ENCODE measurements at regions not wholly inside any gene's neighbourhood (a gene's known extent, or its start where the extent isn't known, plus 50 kb on each side); places are given as distances from the start of the nearest gene placed in this dataset.

- TF ChIP-seq CTCF (IDR thresholded peaks at IDR 0.05) = no peak
- DNase-seq (ENCODE audit: low spot score) = no peak
- ATAC-seq (ENCODE audit: low FRiP score) = no peak
These were observed 156.6 kb downstream of the GATB start for GRCh38 chr4:151604238-151604637.

- ATAC-seq (ENCODE audit: low FRiP score) (no peak), DNase-seq (ENCODE audit: low spot score) (no peak)
- TF ChIP-seq CTCF (IDR thresholded peaks at IDR 0.05) = no peak
These were observed 155.6 kb downstream of the GATB start for GRCh38 chr4:151605215-151605614.

GRCh38 chr4:151606061-151606460 is 154.7 kb downstream of the GATB start:
- no peak for TF ChIP-seq CTCF (IDR thresholded peaks at IDR 0.05)
- ATAC-seq (ENCODE audit: low FRiP score) = no peak
- DNase-seq (ENCODE audit: low spot score) = no peak

- no peak for ATAC-seq (ENCODE audit: low FRiP score)
- TF ChIP-seq CTCF (IDR thresholded peaks at IDR 0.05) = no peak
- no peak for DNase-seq (ENCODE audit: low spot score)
These were observed 150.6 kb downstream of the GATB start for GRCh38 chr4:151610229-151610628.

- no peak for TF ChIP-seq CTCF (IDR thresholded peaks at IDR 0.05)
- DNase-seq (ENCODE audit: low spot score) = no peak
- ATAC-seq (ENCODE audit: low FRiP score) = no peak
These were observed 148.8 kb downstream of the GATB start for GRCh38 chr4:151611960-151612359.

GRCh38 chr4:151613290-151613689 is 147.5 kb downstream of the GATB start:
- no peak for ATAC-seq (ENCODE audit: low FRiP score)
- no peak for TF ChIP-seq CTCF (IDR thresholded peaks at IDR 0.05)
- no peak for DNase-seq (ENCODE audit: low spot score)

- DNase-seq (ENCODE audit: low spot score) (no peak), ATAC-seq (ENCODE audit: low FRiP score) (no peak)
- TF ChIP-seq CTCF (IDR thresholded peaks at IDR 0.05) = no peak
These were observed 146.2 kb downstream of the GATB start for GRCh38 chr4:151614561-151614960.

All from omental fat pad (tissue), 3 donors.